Body of pancreas (tissue), 4 donors: ENCODE measurements at regions not wholly inside any gene's neighbourhood (a gene's known extent, or its start where the extent isn't known, plus 50 kb on each side); places are given as distances from the start of the nearest gene placed in this dataset.

Source experiments
- ATAC-seq: fragments of 150-250 bp; one replicate; pipeline ENCODE4 v1.9.1; 2016
- DNase-seq, 4 donors: peaks; one replicate each; pipeline ENCODE4 v3.0.0-alpha.2; 2019
- H3K27ac ChIP-seq, 4 donors: fragments of 200-600 bp; sonication (generic); 1 replicate in 3 of 4; 2 replicates in 1 of 4; pipeline versions ENCODE4 v1.5.1 to v1.6.1; 2016 to 2019; ENCODE audit warnings: mild to moderate bottlenecking in 1 of 4, mixed read lengths in 1 of 4, moderate library complexity in 1 of 4
- H3K27me3 ChIP-seq, 2 donors: fragments of 200-600 bp; sonication (generic); one replicate each; pipeline ENCODE4 v1.6.0; 2016; ENCODE audit warnings: mild to moderate bottlenecking in 1 of 2
- H3K36me3 ChIP-seq, 2 donors: fragments of 200-600 bp; sonication (generic); replicated peaks in 1 of 2; 2 replicates each; pipeline ENCODE4 v1.5.1; 2016; ENCODE audit warnings: low read depth in 2 of 2; ENCODE audit not compliant: insufficient read depth in 1 of 2
- H3K4me1 ChIP-seq: fragments of 200-600 bp; sonication (generic); one replicate; pipeline ENCODE4 v1.6.0; 2016
- H3K4me3 ChIP-seq, 2 donors: fragments of 200-600 bp; sonication (generic); 1 replicate in 1 of 2; 2 replicates in 1 of 2; pipeline ENCODE4 v1.5.1; 2016 to 2019
- H3K9me3 ChIP-seq, 3 donors: fragments of 200-600 bp; sonication (generic); 1 replicate in 2 of 3; 2 replicates in 1 of 3; pipeline ENCODE4 v1.5.1; 2016
- CTCF ChIP-seq, 7 experiments: fragments of 450-650 bp in 4 of 7; fragments of 200-600 bp in 3 of 7; sonication (generic) in 3 of 7; IDR thresholded peaks; one replicate each; pipeline ENCODE4 v1.5.1; 2016 to 2019; ENCODE audit warnings: antibody characterized with exemption in 7 of 7
- POLR2A ChIP-seq, 3 donors: fragments of 450-650 bp; IDR thresholded peaks; one replicate each; pipeline ENCODE4 v1.6.1; 2016; ENCODE audit warnings: antibody characterized with exemption in 3 of 3, mild to moderate bottlenecking in 2 of 3
- WGBS, 2 donors: methylation state at CpG; one replicate each; pipeline ENCODE4 v1.1.5; 2017; 5-methylcytosine and 5-hydroxymethylcytosine counted together
- intact Hi-C: fragments of 100-400 bp; cut with DNase I; formaldehyde crosslinking; loops from one replicate; pipeline ENCODE4 v1.15.1; 2023

GRCh38 chr17:22272363-22273146 lies 580.2 kb downstream of the KCNJ18 start:
- H3K27ac ChIP-seq = no peak overlapping the region
- no peaks in the 10 kb centered on the region for H3K27me3 ChIP-seq
- no peak overlapping the region for H3K4me3 ChIP-seq
- no peak for DNase-seq
- no peaks in the 10 kb centered on the region for H3K9me3 ChIP-seq
- TF ChIP-seq CTCF (IDR thresholded peaks at IDR 0.05) = no peak
- TF ChIP-seq POLR2A (IDR thresholded peaks at IDR 0.05) = no peak
- 49 to 59% methylated on average over 7 to 10 of the region's 10 CpGs for WGBS, 2 donors
- ATAC-seq = no peak
- H3K4me1 ChIP-seq = no peaks in the 10 kb centered on the region
- H3K36me3 ChIP-seq = no peaks in the 10 kb centered on the region
- intact Hi-C loops = no loop called here

- H3K36me3 ChIP-seq = no peaks in the 10 kb centered on the region
- no peak for ATAC-seq
- H3K27me3 ChIP-seq = no peaks in the 10 kb centered on the region
- 45 to 67% methylated on average over 2 of the region's 2 CpGs for WGBS, 2 donors
- H3K9me3 ChIP-seq = no peaks in the 10 kb centered on the region
- TF ChIP-seq CTCF (IDR thresholded peaks at IDR 0.05) = no peak
- no peak for TF ChIP-seq POLR2A (IDR thresholded peaks at IDR 0.05)
- no peak overlapping the region for H3K27ac ChIP-seq
- no peaks in the 10 kb centered on the region for H3K4me1 ChIP-seq
- H3K4me3 ChIP-seq = no peak overlapping the region
- DNase-seq = no peak
- intact Hi-C loops = no loop called here
These were observed 581.0 kb downstream of the KCNJ18 start for GRCh38 chr17:22273308-22273707.

- Histone ChIP-seq H3K27me3 (no peaks in the 10 kb centered on the region), H3K27ac (no peak overlapping the region), H3K9me3 (no peaks in the 10 kb centered on the region), H3K36me3 (no peaks in the 10 kb centered on the region), H3K4me1 (no peaks in the 10 kb centered on the region), H3K4me3 (no peak overlapping the region)
- WGBS, 2 donors = 41 to 75% methylated on average over 1 to 3 of the region's 3 CpGs
- ATAC-seq (no peak), DNase-seq (no peak)
- TF ChIP-seq CTCF (IDR thresholded peaks at IDR 0.05) (no peak), POLR2A (IDR thresholded peaks at IDR 0.05) (no peak)
- intact Hi-C loops = no loop called here
These were observed 585.3 kb downstream of the KCNJ18 start for GRCh38 chr17:22277595-22277994.

- DNase-seq (no peak), ATAC-seq (no peak)
- intact Hi-C loops = no loop called here
- Histone ChIP-seq H3K27ac (no peak overlapping the region), H3K27me3 (no peaks in the 10 kb centered on the region), H3K4me3 (no peak overlapping the region), H3K9me3 (no peaks in the 10 kb centered on the region), H3K4me1 (no peaks in the 10 kb centered on the region), H3K36me3 (no peaks in the 10 kb centered on the region)
- 82 to 86% methylated on average over 11 to 35 of the region's 35 CpGs for WGBS, 2 donors
- TF ChIP-seq CTCF (IDR thresholded peaks at IDR 0.05) = no peak
- TF ChIP-seq POLR2A (IDR thresholded peaks at IDR 0.05) = no peak
These were observed 586.3 kb downstream of the KCNJ18 start for GRCh38 chr17:22278302-22279275.
